GM12878 (cell line): ENCODE measurements at regions not wholly inside any gene's neighbourhood (a gene's known extent, or its start where the extent isn't known, plus 50 kb on each side); places are given as distances from the start of the nearest gene placed in this dataset.

ENCODE experiments used
- CTCF ChIP-seq, 3 experiments: IDR thresholded peaks in 2 of 3; conservative IDR thresholded peaks in 1 of 3; 2 replicates each; pipeline ENCODE4 v1.5.1; 2011; ENCODE audit warnings: low read depth in 3 of 3, low read length in 3 of 3, mild to moderate bottlenecking in 3 of 3, control low read depth in 2 of 3, moderate library complexity in 2 of 3, inconsistent platforms in 1 of 3, mixed read lengths in 1 of 3; ENCODE audit not compliant: control insufficient read depth in 2 of 3, insufficient read depth in 1 of 3; ENCODE audit errors: extremely low read depth in 1 of 3
- DPF2 ChIP-seq: fragments of 450-650 bp; IDR thresholded peaks from 2 replicates; pipeline ENCODE4 v1.6.1; 2017; ENCODE audit warnings: mild to moderate bottlenecking
- EZH2 ChIP-seq: IDR thresholded peaks from 2 replicates; pipeline ENCODE4 v1.6.1; 2012; ENCODE audit warnings: low read depth, mild to moderate bottlenecking, control low read depth, inconsistent platforms, low read length, borderline replicate concordance; ENCODE audit not compliant: control insufficient read depth
- POLR2A ChIP-seq: IDR thresholded peaks from 2 replicates; pipeline ENCODE4 v1.6.1; 2011; ENCODE audit warnings: low read depth, mild to moderate bottlenecking, low read length
- POLR2AphosphoS5 ChIP-seq: IDR thresholded peaks from 2 replicates; pipeline ENCODE4 v1.6.1; 2011; ENCODE audit warnings: mild to moderate bottlenecking, low read length, inconsistent platforms
- RBBP5 ChIP-seq: fragments of 200-600 bp; sonication (generic); conservative IDR thresholded peaks from 2 replicates; pipeline ENCODE4 v1.6.1; 2016
- YY1 ChIP-seq: IDR thresholded peaks from 2 replicates; pipeline ENCODE4 v1.6.1; 2011; ENCODE audit warnings: low read depth, mild to moderate bottlenecking, low read length
- ZNF24 ChIP-seq: fragments of 450-650 bp; IDR thresholded peaks from 2 replicates; pipeline ENCODE4 v1.6.1; 2017; ENCODE audit warnings: antibody characterized with exemption, mild to moderate bottlenecking

- no peak for TF ChIP-seq EZH2
- no peak for TF ChIP-seq ZNF24
- no peak for TF ChIP-seq RBBP5
- no peak for TF ChIP-seq POLR2A
- TF ChIP-seq CTCF (IDR thresholded peaks at IDR 0.05 in 2 of 3, conservative IDR thresholded peaks at IDR 0.05 in 1 of 3; ENCODE audit: control insufficient read depth in 2 of 3, extremely low read depth in 1 of 3, insufficient read depth in 1 of 3, low read depth in 3 of 3, low read length in 3 of 3), result no peak
- TF ChIP-seq POLR2AphosphoS5, result no peak
- TF ChIP-seq DPF2, result no peak
- TF ChIP-seq YY1, result no peak
Observed at GRCh38 chr1:79928901-79929300, 922.4 kb upstream of the ADGRL4 start.
